ENCODE measurements at regions not wholly inside any gene's neighbourhood (a gene's known extent, or its start where the extent isn't known, plus 50 kb on each side); places are given as distances from the start of the nearest gene placed in this dataset.

- Histone ChIP-seq H3K4me1 (ENCODE audit: insufficient read depth, low read length, severe bottlenecking) (no peaks in the 10 kb centered on the region), H3K9me3 (ENCODE audit: low read length) (no peaks in the 10 kb centered on the region), H3K36me3 (ENCODE audit: insufficient read depth, low read length) (no peaks in the 10 kb centered on the region), H3K27me3 (ENCODE audit: insufficient read depth, low read length) (no peaks in the 10 kb centered on the region), H2AFZ (ENCODE audit: low read length) (no peak overlapping the region), H3K79me2 (ENCODE audit: insufficient read depth, low read length) (no peaks in the 10 kb centered on the region), H3K4me3 (ENCODE audit: low read depth, low read length, poor library complexity, severe bottlenecking) (no peak overlapping the region), H3K9ac (ENCODE audit: low read length) (no peak overlapping the region), H4K20me1 (ENCODE audit: insufficient read depth, low read length) (no peaks in the 10 kb centered on the region), H3K9me2 (ENCODE audit: low read depth, low read length) (no peaks in the 10 kb centered on the region), H3K27ac (ENCODE audit: low read depth, low read length, poor library complexity, severe bottlenecking) (no peak overlapping the region), H3F3A (ENCODE audit: insufficient read depth, low read length) (no peaks in the 10 kb centered on the region), H3K4me2 (ENCODE audit: low read length) (no peak overlapping the region)
- TF ChIP-seq EZH2 (IDR thresholded peaks at IDR 0.05; ENCODE audit: borderline replicate concordance, low read length) (no peak), CTCF (IDR thresholded peaks at IDR 0.05; ENCODE audit: low read length) (no peak)
Measured at GRCh38 chr11:39571081-39571480, 1888.4 kb downstream of the LRRC4C start.

GRCh38 chr11:39570526-39570925 lies 1888.9 kb downstream of the LRRC4C start:
- no peaks in the 10 kb centered on the region for H3K9me2 ChIP-seq (ENCODE audit: low read depth, low read length)
- TF ChIP-seq CTCF (IDR thresholded peaks at IDR 0.05; ENCODE audit: low read length) (no peak), EZH2 (IDR thresholded peaks at IDR 0.05; ENCODE audit: borderline replicate concordance, low read length) (no peak)
- H3K4me2 ChIP-seq (ENCODE audit: low read length), result no peak overlapping the region
- H3K27me3 ChIP-seq (ENCODE audit: insufficient read depth, low read length), result no peaks in the 10 kb centered on the region
- H3K79me2 ChIP-seq (ENCODE audit: insufficient read depth, low read length), result no peaks in the 10 kb centered on the region
- H3F3A ChIP-seq (ENCODE audit: insufficient read depth, low read length), result no peaks in the 10 kb centered on the region
- H3K4me1 ChIP-seq (ENCODE audit: insufficient read depth, low read length, severe bottlenecking), result no peaks in the 10 kb centered on the region
- no peak overlapping the region for H3K9ac ChIP-seq (ENCODE audit: low read length)
- H3K27ac ChIP-seq (ENCODE audit: low read depth, low read length, poor library complexity, severe bottlenecking), result no peak overlapping the region
- H2AFZ ChIP-seq (ENCODE audit: low read length), result no peak overlapping the region
- no peaks in the 10 kb centered on the region for H3K9me3 ChIP-seq (ENCODE audit: low read length)
- H3K4me3 ChIP-seq (ENCODE audit: low read depth, low read length, poor library complexity, severe bottlenecking), result no peak overlapping the region
- H4K20me1 ChIP-seq (ENCODE audit: insufficient read depth, low read length), result no peaks in the 10 kb centered on the region
- H3K36me3 ChIP-seq (ENCODE audit: insufficient read depth, low read length), result no peaks in the 10 kb centered on the region

- Histone ChIP-seq H3K36me3 (ENCODE audit: insufficient read depth, low read length) (no peaks in the 10 kb centered on the region), H3K4me2 (ENCODE audit: low read length) (no peak overlapping the region), H3K27ac (ENCODE audit: low read depth, low read length, poor library complexity, severe bottlenecking) (no peak overlapping the region), H3K9me2 (ENCODE audit: low read depth, low read length) (no peaks in the 10 kb centered on the region), H3K4me1 (ENCODE audit: insufficient read depth, low read length, severe bottlenecking) (no peaks in the 10 kb centered on the region), H3K9me3 (ENCODE audit: low read length) (no peaks in the 10 kb centered on the region), H3K4me3 (ENCODE audit: low read depth, low read length, poor library complexity, severe bottlenecking) (no peak overlapping the region), H3K27me3 (ENCODE audit: insufficient read depth, low read length) (no peaks in the 10 kb centered on the region), H3F3A (ENCODE audit: insufficient read depth, low read length) (no peaks in the 10 kb centered on the region), H2AFZ (ENCODE audit: low read length) (no peak overlapping the region), H4K20me1 (ENCODE audit: insufficient read depth, low read length) (no peaks in the 10 kb centered on the region), H3K79me2 (ENCODE audit: insufficient read depth, low read length) (no peaks in the 10 kb centered on the region), H3K9ac (ENCODE audit: low read length) (no peak overlapping the region)
- TF ChIP-seq EZH2 (IDR thresholded peaks at IDR 0.05; ENCODE audit: borderline replicate concordance, low read length), result no peak
Measured at GRCh38 chr11:39569789-39570188, 1889.7 kb downstream of the LRRC4C start.

DNA sequence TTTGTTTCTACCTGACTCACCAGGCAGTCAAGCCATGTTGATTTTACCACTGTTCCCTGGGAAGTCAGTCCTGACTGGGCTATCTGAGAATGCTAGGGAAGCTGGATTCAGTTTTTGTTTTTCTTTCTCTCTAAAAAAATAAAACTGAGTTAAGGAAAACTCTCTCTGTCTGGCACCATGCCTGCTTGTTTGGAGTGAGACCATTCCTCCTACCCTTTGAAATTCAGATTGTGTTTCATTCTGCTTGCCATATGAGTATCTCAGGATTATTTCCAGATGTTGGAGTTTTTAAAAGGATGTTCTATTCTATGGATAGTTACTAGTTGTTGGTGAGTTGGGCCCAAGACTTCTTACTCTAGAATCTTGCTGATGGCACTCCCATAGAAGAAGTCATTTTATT lies 1917.0 kb downstream of the LRRC4C start:
- Histone ChIP-seq H4K20me1 (ENCODE audit: insufficient read depth, low read length) (no peaks in the 10 kb centered on the region), H2AFZ (ENCODE audit: low read length) (no peak overlapping the region), H3K9ac (ENCODE audit: low read length) (no peak overlapping the region), H3K4me3 (ENCODE audit: low read depth, low read length, poor library complexity, severe bottlenecking) (no peak overlapping the region), H3K4me1 (ENCODE audit: insufficient read depth, low read length, severe bottlenecking) (no peaks in the 10 kb centered on the region), H3K9me2 (ENCODE audit: low read depth, low read length) (no peaks in the 10 kb centered on the region), H3F3A (ENCODE audit: insufficient read depth, low read length) (no peaks in the 10 kb centered on the region), H3K36me3 (ENCODE audit: insufficient read depth, low read length) (no peaks in the 10 kb centered on the region), H3K9me3 (ENCODE audit: low read length) (no peaks in the 10 kb centered on the region), H3K27me3 (ENCODE audit: insufficient read depth, low read length) (no peaks in the 10 kb centered on the region), H3K4me2 (ENCODE audit: low read length) (no peak overlapping the region), H3K79me2 (ENCODE audit: insufficient read depth, low read length) (no peaks in the 10 kb centered on the region), H3K27ac (ENCODE audit: low read depth, low read length, poor library complexity, severe bottlenecking) (no peak overlapping the region)
- no peak for TF ChIP-seq EZH2 (IDR thresholded peaks at IDR 0.05; ENCODE audit: borderline replicate concordance, low read length)
- TF ChIP-seq CTCF (IDR thresholded peaks at IDR 0.05; ENCODE audit: low read length), result no peak
